ENCODE measurements at regions not wholly inside any gene's neighbourhood (a gene's known extent, or its start where the extent isn't known, plus 50 kb on each side); places are given as distances from the start of the nearest gene placed in this dataset.

- DNase-seq (ENCODE audit: low spot score) (no peak), ATAC-seq (ENCODE audit: low read depth) (no peak)
- Histone ChIP-seq H3K27ac (ENCODE audit: poor library complexity, severe bottlenecking) (no peak overlapping the region), H3K4me3 (ENCODE audit: severe bottlenecking) (no peak overlapping the region), H3K4me1 (ENCODE audit: insufficient read depth, poor library complexity, severe bottlenecking) (peaks cover 6% of the 10 kb centered on the region), H3K36me3 (ENCODE audit: low read depth) (no peaks in the 10 kb centered on the region), H3K27me3 (ENCODE audit: insufficient read depth, poor library complexity, severe bottlenecking) (no peaks in the 10 kb centered on the region), H3K9me3 (ENCODE audit: severe bottlenecking) (no peaks in the 10 kb centered on the region)
- no peak for TF ChIP-seq CTCF (IDR thresholded peaks at IDR 0.05; ENCODE audit: poor library complexity, severe bottlenecking)
Observed at GRCh38 chr9:108687006-108687987, 168.5 kb downstream of the ACTL7B start.

GRCh38 chr9:108684288-108685025 lies 171.3 kb downstream of the ACTL7B start:
- no peak for TF ChIP-seq CTCF (IDR thresholded peaks at IDR 0.05; ENCODE audit: poor library complexity, severe bottlenecking)
- H3K4me1 ChIP-seq (ENCODE audit: insufficient read depth, poor library complexity, severe bottlenecking): no peaks in the 10 kb centered on the region

GRCh38 chr9:108683245-108683644 lies 172.5 kb downstream of the ACTL7B start:
- Histone ChIP-seq H3K4me1 (ENCODE audit: insufficient read depth, poor library complexity, severe bottlenecking) (no peaks in the 10 kb centered on the region), H3K27ac (ENCODE audit: poor library complexity, severe bottlenecking) (no peak overlapping the region), H3K4me3 (ENCODE audit: severe bottlenecking) (no peak overlapping the region), H3K27me3 (ENCODE audit: insufficient read depth, poor library complexity, severe bottlenecking) (no peaks in the 10 kb centered on the region), H3K36me3 (ENCODE audit: low read depth) (no peaks in the 10 kb centered on the region), H3K9me3 (ENCODE audit: severe bottlenecking) (no peaks in the 10 kb centered on the region)
- TF ChIP-seq CTCF (IDR thresholded peaks at IDR 0.05; ENCODE audit: poor library complexity, severe bottlenecking): no peak
- ATAC-seq (ENCODE audit: low read depth): no peak
- DNase-seq (ENCODE audit: low spot score): no peak

More at GRCh38 chr9:108684288-108685025, 171.3 kb downstream of the ACTL7B start:
- ATAC-seq (ENCODE audit: low read depth): no peak
- H3K9me3 ChIP-seq (ENCODE audit: severe bottlenecking): no peaks in the 10 kb centered on the region
- H3K4me3 ChIP-seq (ENCODE audit: severe bottlenecking): no peak overlapping the region
- no peaks in the 10 kb centered on the region for H3K27me3 ChIP-seq (ENCODE audit: insufficient read depth, poor library complexity, severe bottlenecking)
- no peaks in the 10 kb centered on the region for H3K36me3 ChIP-seq (ENCODE audit: low read depth)
- no peak for DNase-seq (ENCODE audit: low spot score)
- no peak overlapping the region for H3K27ac ChIP-seq (ENCODE audit: poor library complexity, severe bottlenecking)

- H3K4me3 ChIP-seq (ENCODE audit: severe bottlenecking): no peak overlapping the region
Observed at GRCh38 chr9:108681851-108682590, 173.8 kb downstream of the ACTL7B start.

More at GRCh38 chr9:108681851-108682590, 173.8 kb downstream of the ACTL7B start:
- H3K4me1 ChIP-seq (ENCODE audit: insufficient read depth, poor library complexity, severe bottlenecking): no peaks in the 10 kb centered on the region
- no peaks in the 10 kb centered on the region for H3K9me3 ChIP-seq (ENCODE audit: severe bottlenecking)
- H3K27ac ChIP-seq (ENCODE audit: poor library complexity, severe bottlenecking): no peak overlapping the region
- H3K36me3 ChIP-seq (ENCODE audit: low read depth): no peaks in the 10 kb centered on the region
- ATAC-seq (ENCODE audit: low read depth) (no peak), DNase-seq (ENCODE audit: low spot score) (no peak)
- no peaks in the 10 kb centered on the region for H3K27me3 ChIP-seq (ENCODE audit: insufficient read depth, poor library complexity, severe bottlenecking)
- no peak for TF ChIP-seq CTCF (IDR thresholded peaks at IDR 0.05; ENCODE audit: poor library complexity, severe bottlenecking)

Measured in RWPE2 (cell line).